ENCODE measurements at regions not wholly inside any gene's neighbourhood (a gene's known extent, or its start where the extent isn't known, plus 50 kb on each side); places are given as distances from the start of the nearest gene placed in this dataset.

GRCh38 chr18:65623676-65624075, 127.1 kb upstream of the CDH7 start:
- TF ChIP-seq BHLHE40 (IDR thresholded peaks at IDR 0.05; ENCODE audit: low read depth, low read length) (no peak), CTCF (IDR thresholded peaks at IDR 0.05) (no peak), POLR2A (IDR thresholded peaks at IDR 0.05; ENCODE audit: low read length) (no peak), RCOR1 (IDR thresholded peaks at IDR 0.05; ENCODE audit: low read depth, low read length) (no peak), ZSCAN20 (CRISPR knock-in tag; IDR thresholded peaks at IDR 0.05) (no peak)
